Anterior cingulate cortex (tissue), 58 donors: ENCODE measurements at regions not wholly inside any gene's neighbourhood (a gene's known extent, or its start where the extent isn't known, plus 50 kb on each side); places are given as distances from the start of the nearest gene placed in this dataset.
"Not testable (repeated sequence)": the region's sequence is repeated elsewhere in the genome, so short reads cannot be mapped to it uniquely, and the experiment has no call there.

Experiments
- DNase-seq, 58 donors: peaks; one replicate each; lab custom pipeline; 2025; lab: John Stamatoyannopoulos, UW

GRCh38 chrX:3824008-3824407 lies 110.6 kb upstream of the PRKX start:
- DNase-seq, result not testable (repeated sequence)

- no peak for DNase-seq
Observed at GRCh38 chrX:3820167-3820566, 106.7 kb upstream of the PRKX start.

DNA sequence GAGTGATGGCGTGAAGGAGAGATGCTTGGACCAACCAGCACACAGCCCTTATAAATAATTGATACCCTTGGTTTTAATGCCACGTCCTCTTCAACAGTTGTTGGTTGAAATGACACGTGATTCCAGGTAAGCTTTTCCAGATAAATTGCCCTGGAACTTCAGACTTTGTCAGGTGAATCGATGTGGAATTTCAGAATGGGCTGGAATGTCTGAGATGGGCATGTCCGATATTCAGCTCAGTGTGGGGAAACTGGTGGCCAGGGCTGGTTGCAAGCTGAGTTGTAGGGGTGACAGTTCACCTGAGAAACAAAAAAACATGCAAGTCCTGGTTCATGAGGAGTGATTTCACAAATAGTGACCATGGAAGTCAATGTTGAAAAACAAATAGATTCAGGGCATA lies 104.0 kb upstream of the PRKX start:
- not testable (repeated sequence) for DNase-seq

- DNase-seq, result peak in 29 of 58 donors; percentile 0 to 53 (median 19)
Observed at GRCh38 chrX:3815896-3816664, 102.6 kb upstream of the PRKX start.

GRCh38 chrX:3811331-3812311 lies 98.2 kb upstream of the PRKX start:
- peak in 24 of 58 donors; percentile 0 to 42 (median 3) for DNase-seq

- no peak for DNase-seq
Observed at GRCh38 chrX:3807906-3808305, 94.5 kb upstream of the PRKX start.

- no peak for DNase-seq
Observed at GRCh38 chrX:3806630-3807029, 93.2 kb upstream of the PRKX start.

DNA sequence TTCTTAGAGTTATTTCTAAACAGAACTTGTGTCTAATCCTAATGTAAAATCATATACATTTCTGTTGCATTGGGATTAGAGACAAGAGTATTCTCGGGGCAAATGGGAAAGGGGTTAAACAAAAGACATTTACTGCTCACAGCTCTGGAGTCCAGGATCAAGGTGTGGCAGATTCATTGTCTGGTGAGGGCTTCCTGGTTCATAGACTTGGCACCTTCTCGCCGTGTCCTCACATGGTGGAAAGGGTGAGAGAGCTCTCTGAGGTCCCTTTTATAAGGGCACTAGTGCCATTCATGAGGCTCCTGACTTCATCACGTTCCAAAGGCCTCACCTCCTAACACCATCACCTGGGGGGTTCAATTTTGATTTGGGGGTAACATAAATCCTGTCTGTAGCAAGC lies 90.3 kb upstream of the PRKX start:
- no peak for DNase-seq

- DNase-seq, result no peak
Observed at GRCh38 chrX:3803305-3803704, 89.9 kb upstream of the PRKX start.

GRCh38 chrX:3795411-3795810 lies 82.0 kb upstream of the PRKX start:
- DNase-seq, result not testable (repeated sequence)

DNA sequence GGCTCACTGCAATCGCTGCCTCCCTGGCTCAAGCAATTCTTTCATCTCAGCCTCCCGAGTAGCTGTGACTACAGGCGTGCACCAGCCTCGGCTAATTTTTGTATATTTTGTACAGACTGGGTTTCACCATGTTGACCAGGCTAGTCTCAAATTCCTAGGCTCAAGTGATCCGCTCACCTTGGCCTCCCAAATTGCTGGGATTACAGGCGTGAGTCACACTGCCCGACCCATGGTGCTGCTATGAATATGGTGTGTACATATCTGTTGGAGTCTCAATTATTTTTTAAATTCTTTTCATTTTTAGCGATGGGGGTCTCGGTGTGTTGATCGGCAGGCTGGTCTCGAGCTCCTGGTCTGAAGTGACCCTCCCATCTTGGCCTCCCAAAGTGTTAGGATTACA lies 78.0 kb upstream of the PRKX start:
- DNase-seq, result no peak

DNA sequence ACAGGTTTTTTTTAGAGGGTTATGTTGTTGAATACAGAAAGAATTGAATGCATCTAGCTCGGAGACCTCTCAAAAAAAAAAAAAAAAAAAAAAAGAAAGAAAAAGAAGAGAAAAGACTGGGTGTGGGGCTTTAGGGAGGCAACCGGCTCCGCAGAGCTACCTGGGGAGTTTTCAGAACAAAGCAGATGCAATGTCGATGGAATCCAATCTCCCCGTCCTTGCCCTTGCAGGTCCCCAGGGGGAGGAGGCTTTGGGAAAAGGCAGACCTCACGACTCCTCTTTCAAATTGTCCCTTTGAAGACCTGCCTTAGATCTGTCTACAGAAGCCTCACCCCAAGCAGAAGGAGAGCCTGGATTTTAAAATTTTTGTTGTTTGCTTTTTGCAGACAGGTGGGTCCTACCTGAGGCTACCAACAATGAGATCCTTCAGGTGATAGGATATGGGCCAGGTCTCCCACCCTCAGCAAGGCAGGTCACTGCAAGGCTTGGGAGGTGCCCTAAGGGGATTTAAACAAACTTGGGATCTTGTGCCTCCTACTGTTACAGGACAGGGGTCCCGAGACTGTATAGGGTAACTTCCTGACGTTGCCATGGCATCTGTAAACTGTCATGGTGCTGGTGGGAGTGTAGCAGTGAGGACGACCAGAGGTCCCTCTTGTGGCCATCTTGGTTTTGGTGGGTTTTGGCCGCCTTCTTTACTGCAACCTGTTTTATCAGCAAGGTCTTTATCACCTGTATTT lies 75.2 kb upstream of the PRKX start:
- DNase-seq, result no peak

- no peak for DNase-seq
Observed at GRCh38 chrX:3787856-3788255, 74.4 kb upstream of the PRKX start.

GRCh38 chrX:3785822-3786221 lies 72.4 kb upstream of the PRKX start:
- DNase-seq, result not testable (repeated sequence)

DNA sequence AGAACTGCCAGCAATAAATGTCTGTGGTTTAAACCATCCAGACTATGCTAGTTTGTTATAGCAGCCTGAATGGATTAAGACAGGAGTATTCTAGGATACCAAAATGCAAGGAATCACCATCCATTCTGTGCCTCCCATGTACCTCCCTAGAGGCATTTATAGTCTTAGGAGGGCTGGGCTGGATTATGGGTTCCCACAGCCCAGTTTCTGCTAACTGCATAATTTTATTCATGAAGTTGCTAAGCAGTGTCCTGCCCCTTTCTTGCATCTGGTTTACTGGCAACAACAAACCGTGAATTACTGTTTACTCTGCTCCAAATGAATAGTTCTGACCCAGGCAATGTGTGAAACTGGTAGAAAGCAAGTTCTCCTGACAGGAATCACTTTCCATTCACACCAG lies 67.1 kb upstream of the PRKX start:
- DNase-seq, result no peak

DNA sequence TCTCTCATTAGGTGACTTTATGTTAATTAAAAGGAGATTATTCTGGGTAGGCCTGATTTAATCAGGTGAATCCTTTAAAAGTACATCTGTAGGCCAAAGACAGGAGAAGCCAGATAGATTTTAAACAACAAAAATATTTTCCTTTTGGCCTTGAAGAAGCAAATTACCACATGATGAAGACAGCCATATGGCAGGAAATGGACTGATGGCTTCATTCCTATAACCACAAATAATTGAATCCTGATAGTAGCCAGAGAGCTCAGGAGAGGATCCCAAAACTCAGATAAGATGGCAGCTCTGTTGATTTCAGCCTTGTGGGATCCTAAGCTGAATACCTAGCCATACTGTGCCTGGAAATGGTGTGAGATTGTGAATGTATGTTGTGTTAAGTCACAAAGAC lies 66.1 kb upstream of the PRKX start:
- DNase-seq, result no peak

DNA sequence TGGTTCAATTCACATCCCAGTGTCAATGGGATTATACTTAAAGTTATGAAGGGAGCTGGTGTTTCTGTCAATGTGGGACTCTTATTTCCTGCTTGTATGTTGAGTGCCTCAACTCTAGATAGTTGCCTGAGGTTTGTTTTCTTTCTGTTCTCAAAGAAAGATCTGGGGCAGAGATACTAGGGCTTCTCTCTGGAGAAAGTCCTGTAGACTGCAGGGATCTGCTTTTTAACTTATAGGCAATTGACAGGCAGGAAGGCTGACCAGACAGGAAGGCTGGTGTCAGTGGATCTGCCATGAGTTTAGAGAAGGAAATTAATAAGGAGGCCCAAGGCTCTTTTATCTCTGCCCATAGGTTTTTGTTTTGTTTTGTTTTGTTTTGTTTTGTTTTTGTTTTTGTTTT lies 64.0 kb upstream of the PRKX start:
- DNase-seq, result no peak

- DNase-seq, result peak in 1 of 58 donors; percentile 0
Observed at GRCh38 chrX:3771766-3772165, 58.3 kb upstream of the PRKX start.

DNA sequence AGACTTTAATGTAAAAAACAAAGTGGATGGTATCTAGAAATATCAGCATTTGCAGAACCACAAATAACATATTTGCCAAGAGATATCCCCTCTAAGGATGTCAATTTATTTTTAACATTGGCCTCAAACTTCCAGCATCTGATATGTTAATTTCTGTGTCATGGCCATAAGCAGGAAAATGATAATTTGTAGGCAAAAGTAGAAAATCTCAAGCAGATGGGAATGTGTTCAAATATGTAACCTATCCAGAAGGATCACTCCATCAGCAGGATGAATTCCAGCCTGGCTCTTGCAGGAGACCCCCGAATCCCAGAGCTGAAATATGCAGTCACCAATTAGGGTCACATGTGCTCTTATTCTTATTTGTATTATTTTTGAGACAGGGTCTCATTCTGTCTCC lies 55.4 kb upstream of the PRKX start:
- DNase-seq, result no peak
